ENCODE measurements at regions not wholly inside any gene's neighbourhood (a gene's known extent, or its start where the extent isn't known, plus 50 kb on each side); places are given as distances from the start of the nearest gene placed in this dataset.

DNA sequence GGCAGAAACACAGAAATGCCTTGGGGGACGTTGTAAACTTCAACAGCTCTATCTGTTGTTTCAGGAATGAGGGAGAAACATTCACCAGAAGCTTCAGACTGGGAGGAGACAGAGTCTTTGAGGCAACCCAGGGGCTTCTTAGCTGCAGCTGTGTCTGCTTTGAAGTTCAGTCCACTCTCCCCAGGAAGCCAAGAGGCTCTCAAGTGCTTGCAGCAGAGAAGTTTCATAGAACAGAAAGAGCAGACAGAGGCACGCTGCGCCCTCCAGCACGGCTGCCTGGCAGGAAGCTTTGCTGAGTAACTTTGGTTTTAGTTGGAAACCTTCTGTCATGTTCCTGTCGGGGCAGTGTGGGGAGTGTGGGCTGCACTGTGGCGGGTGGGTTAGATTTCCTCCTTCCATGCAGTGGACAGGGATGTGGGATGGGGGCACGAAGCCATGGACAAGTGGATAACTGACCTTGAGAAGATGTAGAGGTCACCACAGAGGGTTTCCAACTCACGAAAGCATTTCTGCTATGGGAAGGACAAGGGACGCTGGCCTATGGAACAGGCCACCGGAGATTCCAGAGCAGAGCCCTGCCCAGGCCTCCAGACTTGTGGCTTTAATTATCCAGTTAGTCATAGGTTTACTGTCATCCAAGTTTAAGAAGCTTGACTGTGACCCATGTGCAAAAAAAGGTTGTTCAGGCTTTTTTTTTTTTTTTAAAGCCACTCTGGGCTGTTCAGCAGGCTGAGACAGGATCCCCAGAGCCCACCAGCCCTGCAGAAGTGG, 107.7 kb downstream of the ARF6 start:
- Histone ChIP-seq H3K4me3 (no peak overlapping the region), H3K36me3 (replicated peaks in 1 of 2; ENCODE audit: insufficient read depth in 1 of 2, low read depth in 2 of 2) (no peaks in the 10 kb centered on the region), H3K27me3 (no peaks in the 10 kb centered on the region), H3K9me3 (no peaks in the 10 kb centered on the region), H3K27ac (peak overlapping the region; percentile 83 to 89 (median 86)), H3K4me1 (peaks cover 52% of the 10 kb centered on the region)
- ATAC-seq (peak; percentile 16), DNase-seq (peak in 3 of 4 donors; percentile 40 to 63 (median 45))
- intact Hi-C loops (cut with DNase I): no loop called here
- TF ChIP-seq, protein P1, sequence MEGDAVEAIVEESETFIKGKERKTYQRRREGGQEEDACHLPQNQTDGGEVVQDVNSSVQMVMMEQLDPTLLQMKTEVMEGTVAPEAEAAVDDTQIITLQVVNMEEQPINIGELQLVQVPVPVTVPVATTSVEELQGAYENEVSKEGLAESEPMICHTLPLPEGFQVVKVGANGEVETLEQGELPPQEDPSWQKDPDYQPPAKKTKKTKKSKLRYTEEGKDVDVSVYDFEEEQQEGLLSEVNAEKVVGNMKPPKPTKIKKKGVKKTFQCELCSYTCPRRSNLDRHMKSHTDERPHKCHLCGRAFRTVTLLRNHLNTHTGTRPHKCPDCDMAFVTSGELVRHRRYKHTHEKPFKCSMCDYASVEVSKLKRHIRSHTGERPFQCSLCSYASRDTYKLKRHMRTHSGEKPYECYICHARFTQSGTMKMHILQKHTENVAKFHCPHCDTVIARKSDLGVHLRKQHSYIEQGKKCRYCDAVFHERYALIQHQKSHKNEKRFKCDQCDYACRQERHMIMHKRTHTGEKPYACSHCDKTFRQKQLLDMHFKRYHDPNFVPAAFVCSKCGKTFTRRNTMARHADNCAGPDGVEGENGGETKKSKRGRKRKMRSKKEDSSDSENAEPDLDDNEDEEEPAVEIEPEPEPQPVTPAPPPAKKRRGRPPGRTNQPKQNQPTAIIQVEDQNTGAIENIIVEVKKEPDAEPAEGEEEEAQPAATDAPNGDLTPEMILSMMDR (IDR thresholded peaks at IDR 0.05): no peak
- peak in 1 of 3 donors; percentile 13 for TF ChIP-seq POLR2A (IDR thresholded peaks at IDR 0.05)
- WGBS, 2 donors: 53 to 69% methylated on average over 10 of the region's 10 CpGs

GRCh38 chr14:50001151-50001998, 108.5 kb downstream of the ARF6 start:
- H3K4me1 ChIP-seq: peaks cover 52% of the 10 kb centered on the region

DNA sequence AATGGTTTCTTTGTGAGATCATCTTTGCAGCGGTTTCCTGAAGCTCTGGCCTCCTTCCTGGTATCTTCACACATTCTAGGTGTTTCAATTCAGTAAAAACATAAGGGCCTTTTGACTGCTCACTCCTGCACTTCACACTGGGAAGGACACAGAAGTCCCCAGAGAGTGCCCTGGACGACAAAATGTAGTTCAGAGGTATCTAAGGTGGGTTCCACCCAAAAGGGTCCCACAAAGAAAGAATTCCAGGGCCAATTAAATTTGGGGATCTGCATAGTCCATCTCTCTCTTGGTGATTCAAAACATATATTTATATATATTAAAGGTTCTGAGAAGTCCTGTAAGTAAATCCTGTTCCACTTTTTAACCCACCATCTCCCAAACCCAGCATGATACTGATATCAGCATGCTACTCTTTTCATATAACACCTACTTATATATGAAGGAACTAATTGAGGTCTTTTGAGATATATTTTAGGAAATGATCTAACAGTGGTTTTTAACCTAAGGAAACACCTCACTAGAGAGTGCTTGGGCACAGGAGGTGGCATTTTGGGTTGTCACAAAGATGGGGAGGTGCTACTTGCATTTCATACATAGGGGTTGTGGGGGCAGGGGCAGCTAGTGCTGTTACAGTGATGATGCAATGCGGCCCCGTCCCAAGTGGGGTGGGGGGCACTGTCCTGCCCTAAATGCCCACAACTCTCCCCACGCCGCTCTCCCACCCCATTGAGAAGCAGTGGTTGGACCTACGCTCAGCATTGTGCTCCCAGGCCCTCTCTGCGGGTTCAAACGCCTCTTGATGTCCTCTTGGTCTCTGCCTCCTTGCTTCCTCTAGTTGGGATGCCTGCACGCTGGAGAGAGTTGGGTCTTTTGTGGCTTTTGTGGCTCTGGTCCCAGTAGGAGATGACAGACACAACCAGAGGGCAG, 109.4 kb downstream of the ARF6 start:
- Histone ChIP-seq H3K27me3 (no peaks in the 10 kb centered on the region), H3K4me1 (peaks cover 52% of the 10 kb centered on the region), H3K9me3 (no peaks in the 10 kb centered on the region), H3K27ac (peak overlapping the region; percentile 83 to 89 (median 86)), H3K4me3 (no peak overlapping the region), H3K36me3 (replicated peaks in 1 of 2; ENCODE audit: insufficient read depth in 1 of 2, low read depth in 2 of 2) (no peaks in the 10 kb centered on the region)
- WGBS, 2 donors: 77 to 78% methylated on average over 10 of the region's 10 CpGs
- ATAC-seq: no peak
- intact Hi-C loops (cut with DNase I): no loop called here
- peak in 2 of 4 donors; percentile 18 to 37 for DNase-seq
- TF ChIP-seq, protein P1 (IDR thresholded peaks at IDR 0.05): no peak
- TF ChIP-seq POLR2A (IDR thresholded peaks at IDR 0.05): no peak

More at GRCh38 chr14:50001151-50001998, 108.5 kb downstream of the ARF6 start:
- H3K9me3 ChIP-seq: no peaks in the 10 kb centered on the region
- no peak overlapping the region for H3K4me3 ChIP-seq
- TF ChIP-seq, protein P1 (IDR thresholded peaks at IDR 0.05): no peak
- H3K27me3 ChIP-seq: no peaks in the 10 kb centered on the region
- peak; percentile 58 for ATAC-seq
- no peaks in the 10 kb centered on the region for H3K36me3 ChIP-seq (replicated peaks in 1 of 2; ENCODE audit: insufficient read depth in 1 of 2, low read depth in 2 of 2)
- DNase-seq: peak; percentile 45 to 70 (median 66)
- intact Hi-C loops (cut with DNase I): no loop called here
- WGBS, 2 donors: 16 to 20% methylated on average over 14 to 23 of the region's 23 CpGs
- H3K27ac ChIP-seq: peak overlapping the region; percentile 83 to 89 (median 86)

DNA sequence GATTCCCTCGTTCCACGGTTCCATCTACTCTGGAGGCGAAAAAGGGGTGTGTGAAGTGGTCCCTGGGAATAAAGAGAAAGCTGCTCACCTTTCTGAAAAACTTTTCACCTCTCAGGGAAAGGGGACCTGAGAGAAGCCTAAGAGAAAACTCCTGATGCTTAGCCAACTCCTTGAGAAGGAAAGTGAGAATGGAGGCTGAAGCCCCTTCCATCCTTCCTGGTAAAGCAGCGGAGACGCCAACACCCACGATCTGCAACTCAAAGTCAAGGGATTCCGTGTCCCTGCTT, 110.0 kb downstream of the ARF6 start:
- intact Hi-C loops (cut with DNase I): no loop called here
- ATAC-seq (no peak), DNase-seq (no peak)
- Histone ChIP-seq H3K4me1 (peaks cover 52% of the 10 kb centered on the region), H3K9me3 (no peaks in the 10 kb centered on the region), H3K27ac (peak overlapping the region; percentile 79 to 89 (median 85)), H3K4me3 (no peak overlapping the region), H3K36me3 (replicated peaks in 1 of 2; ENCODE audit: insufficient read depth in 1 of 2, low read depth in 2 of 2) (no peaks in the 10 kb centered on the region), H3K27me3 (no peaks in the 10 kb centered on the region)
- WGBS, 2 donors: 35 to 41% methylated on average over 7 of the region's 7 CpGs
- TF ChIP-seq POLR2A (IDR thresholded peaks at IDR 0.05): no peak
- TF ChIP-seq, protein P1 (IDR thresholded peaks at IDR 0.05): no peak

Measured in body of pancreas (tissue), 4 donors.